ENCODE measurements at regions not wholly inside any gene's neighbourhood (a gene's known extent, or its start where the extent isn't known, plus 50 kb on each side); places are given as distances from the start of the nearest gene placed in this dataset.

- Histone ChIP-seq H3K4me1 (no peaks in the 10 kb centered on the region), H3K4me3 (no peak overlapping the region), H3K9me3 (no peaks in the 10 kb centered on the region), H3K36me3 (no peaks in the 10 kb centered on the region), H3K27ac (no peak overlapping the region), H3K27me3 (peaks cover 0 to 3% of the 10 kb centered on the region in 2 donors)
- DNase-seq (ENCODE audit: low spot score): no peak
- no peak for TF ChIP-seq CTCF (IDR thresholded peaks at IDR 0.05)
Measured at GRCh38 chr3:10744098-10744465, 71.9 kb upstream of the SLC6A11 start.

- Histone ChIP-seq H3K4me3 (no peak overlapping the region), H3K9me3 (no peaks in the 10 kb centered on the region), H3K27me3 (peaks cover 0 to 3% of the 10 kb centered on the region in 2 donors), H3K4me1 (no peaks in the 10 kb centered on the region), H3K36me3 (no peaks in the 10 kb centered on the region), H3K27ac (no peak overlapping the region)
- no peak for TF ChIP-seq CTCF (IDR thresholded peaks at IDR 0.05)
- no peak for DNase-seq (ENCODE audit: low spot score)
Measured at GRCh38 chr3:10745392-10745791, 70.6 kb upstream of the SLC6A11 start.

- Histone ChIP-seq H3K27me3 (peaks cover 0 to 3% of the 10 kb centered on the region in 2 donors), H3K36me3 (no peaks in the 10 kb centered on the region), H3K27ac (no peak overlapping the region), H3K4me3 (no peak overlapping the region), H3K4me1 (no peaks in the 10 kb centered on the region), H3K9me3 (no peaks in the 10 kb centered on the region)
- DNase-seq (ENCODE audit: low spot score): no peak
- TF ChIP-seq CTCF (IDR thresholded peaks at IDR 0.05): no peak
Measured at GRCh38 chr3:10746001-10746400, 70.0 kb upstream of the SLC6A11 start.

DNA sequence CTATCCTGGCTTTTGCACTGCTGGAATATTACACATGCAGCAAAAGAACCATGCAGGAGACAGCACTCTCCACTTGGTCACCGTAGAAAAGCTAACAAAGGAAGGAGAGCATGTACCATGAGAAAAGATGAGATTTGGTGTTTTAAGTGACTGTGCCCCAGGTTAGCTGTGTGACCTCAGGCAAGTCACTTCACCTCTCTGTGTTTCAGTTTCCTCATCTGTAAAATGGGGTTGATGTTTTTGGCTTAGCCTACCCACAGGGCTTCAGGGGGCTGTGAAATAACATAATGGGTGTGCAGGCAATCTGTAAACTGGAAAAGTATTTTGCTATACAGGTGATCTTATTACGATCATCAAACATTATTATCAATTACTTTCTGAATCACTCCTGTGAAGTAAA lies 69.3 kb upstream of the SLC6A11 start:
- no peaks in the 10 kb centered on the region for H3K36me3 ChIP-seq
- no peak overlapping the region for H3K4me3 ChIP-seq
- TF ChIP-seq CTCF (IDR thresholded peaks at IDR 0.05): no peak
- no peaks in the 10 kb centered on the region for H3K9me3 ChIP-seq
- H3K27me3 ChIP-seq: peaks cover 0 to 3% of the 10 kb centered on the region in 2 donors
- no peak overlapping the region for H3K27ac ChIP-seq
- DNase-seq (ENCODE audit: low spot score): no peak
- H3K4me1 ChIP-seq: no peaks in the 10 kb centered on the region

DNA sequence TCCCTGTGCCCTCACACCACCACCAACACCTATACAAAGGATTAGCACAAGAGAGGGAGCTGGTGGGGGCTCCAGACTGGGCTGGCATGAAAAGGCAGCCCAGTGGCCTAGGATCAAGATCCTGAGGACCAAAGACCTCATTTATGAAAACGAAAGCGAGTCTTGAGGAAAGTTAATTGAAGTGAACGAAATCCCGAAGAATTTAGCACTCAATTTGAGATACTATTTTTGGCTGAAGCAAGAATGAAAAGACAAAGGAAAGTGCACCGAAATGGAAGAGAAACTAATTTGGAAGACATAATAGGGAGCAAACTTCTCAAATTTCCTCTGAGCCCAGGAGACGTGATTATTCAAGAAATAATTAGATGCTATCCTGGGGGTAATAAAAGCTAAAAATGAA lies 68.7 kb upstream of the SLC6A11 start:
- peaks cover 0 to 3% of the 10 kb centered on the region in 2 donors for H3K27me3 ChIP-seq
- no peak for DNase-seq (ENCODE audit: low spot score)
- no peaks in the 10 kb centered on the region for H3K4me1 ChIP-seq
- no peak overlapping the region for H3K27ac ChIP-seq
- H3K36me3 ChIP-seq: no peaks in the 10 kb centered on the region
- no peak for TF ChIP-seq CTCF (IDR thresholded peaks at IDR 0.05)
- H3K4me3 ChIP-seq: no peak overlapping the region
- H3K9me3 ChIP-seq: no peaks in the 10 kb centered on the region

DNA sequence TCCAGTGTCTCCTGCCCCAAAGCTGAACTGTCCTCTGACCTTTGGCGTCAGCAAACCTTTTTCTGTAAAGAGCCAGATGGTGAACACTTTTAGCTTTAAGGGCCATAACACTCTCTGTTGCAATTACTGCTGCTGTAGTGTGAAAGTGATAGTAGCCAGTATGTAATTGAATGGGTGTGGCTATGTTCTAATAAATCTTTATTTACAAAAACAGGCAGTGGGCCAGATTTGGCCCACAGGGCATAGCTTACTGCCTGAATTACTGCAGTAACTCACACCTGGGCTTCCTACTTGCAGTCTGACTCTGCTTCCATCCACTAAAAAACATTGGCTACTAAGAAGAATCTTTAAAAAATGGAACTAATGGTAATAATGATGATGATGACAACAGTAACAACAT lies 68.0 kb upstream of the SLC6A11 start:
- H3K27me3 ChIP-seq: peaks cover 0 to 3% of the 10 kb centered on the region in 2 donors
- H3K9me3 ChIP-seq: no peaks in the 10 kb centered on the region
- H3K4me1 ChIP-seq: no peaks in the 10 kb centered on the region
- DNase-seq (ENCODE audit: low spot score): no peak
- no peak overlapping the region for H3K27ac ChIP-seq
- no peak for TF ChIP-seq CTCF (IDR thresholded peaks at IDR 0.05)
- no peak overlapping the region for H3K4me3 ChIP-seq
- H3K36me3 ChIP-seq: no peaks in the 10 kb centered on the region

All from right atrium auricular region (tissue), 2 donors.